ENCODE measurements at regions not wholly inside any gene's neighbourhood (a gene's known extent, or its start where the extent isn't known, plus 50 kb on each side); places are given as distances from the start of the nearest gene placed in this dataset.

DNA sequence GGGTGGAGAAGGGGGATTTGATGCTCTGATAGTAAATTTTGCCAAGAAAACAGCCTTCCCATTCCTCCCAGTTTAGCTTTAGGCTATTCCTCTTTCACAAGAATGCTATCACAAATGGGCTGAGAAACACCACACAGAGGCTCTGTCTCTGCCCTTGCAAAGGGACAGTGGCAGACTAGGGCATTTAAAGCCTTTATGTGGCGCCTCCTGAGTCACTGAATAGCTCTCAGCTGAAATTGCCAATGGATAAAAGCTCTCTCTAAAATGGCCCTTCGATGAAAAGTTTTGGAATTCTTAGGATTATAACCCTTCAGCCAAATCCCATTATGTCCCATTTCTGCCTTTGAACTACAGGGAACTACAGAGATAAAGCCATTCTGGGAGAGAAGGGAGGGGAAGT, 1000.4 kb downstream of the ADGRL2 start (continued):
- TF ChIP-seq, protein P1, sequence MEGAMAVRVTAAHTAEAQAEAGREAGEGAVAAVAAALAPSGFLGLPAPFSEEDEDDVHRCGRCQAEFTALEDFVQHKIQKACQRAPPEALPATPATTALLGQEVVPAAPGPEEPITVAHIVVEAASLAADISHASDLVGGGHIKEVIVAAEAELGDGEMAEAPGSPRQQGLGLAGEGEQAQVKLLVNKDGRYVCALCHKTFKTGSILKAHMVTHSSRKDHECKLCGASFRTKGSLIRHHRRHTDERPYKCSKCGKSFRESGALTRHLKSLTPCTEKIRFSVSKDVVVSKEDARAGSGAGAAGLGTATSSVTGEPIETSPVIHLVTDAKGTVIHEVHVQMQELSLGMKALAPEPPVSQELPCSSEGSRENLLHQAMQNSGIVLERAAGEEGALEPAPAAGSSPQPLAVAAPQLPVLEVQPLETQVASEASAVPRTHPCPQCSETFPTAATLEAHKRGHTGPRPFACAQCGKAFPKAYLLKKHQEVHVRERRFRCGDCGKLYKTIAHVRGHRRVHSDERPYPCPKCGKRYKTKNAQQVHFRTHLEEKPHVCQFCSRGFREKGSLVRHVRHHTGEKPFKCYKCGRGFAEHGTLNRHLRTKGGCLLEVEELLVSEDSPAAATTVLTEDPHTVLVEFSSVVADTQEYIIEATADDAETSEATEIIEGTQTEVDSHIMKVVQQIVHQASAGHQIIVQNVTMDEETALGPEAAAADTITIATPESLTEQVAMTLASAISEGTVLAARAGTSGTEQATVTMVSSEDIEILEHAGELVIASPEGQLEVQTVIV (IDR thresholded peaks at IDR 0.05; ENCODE audit: borderline replicate concordance, partially characterized antibody), result no peak
- no peak for TF ChIP-seq ESRRA (IDR thresholded peaks at IDR 0.05; ENCODE audit: low read length)
- TF ChIP-seq ATF7 (IDR thresholded peaks at IDR 0.05; ENCODE audit: low read depth), result no peak
- TF ChIP-seq USF1 (IDR thresholded peaks at IDR 0.05; ENCODE audit: borderline replicate concordance, extremely low read length, insufficient read depth, low read depth, low read length), result no peak
- TF ChIP-seq, protein P2, sequence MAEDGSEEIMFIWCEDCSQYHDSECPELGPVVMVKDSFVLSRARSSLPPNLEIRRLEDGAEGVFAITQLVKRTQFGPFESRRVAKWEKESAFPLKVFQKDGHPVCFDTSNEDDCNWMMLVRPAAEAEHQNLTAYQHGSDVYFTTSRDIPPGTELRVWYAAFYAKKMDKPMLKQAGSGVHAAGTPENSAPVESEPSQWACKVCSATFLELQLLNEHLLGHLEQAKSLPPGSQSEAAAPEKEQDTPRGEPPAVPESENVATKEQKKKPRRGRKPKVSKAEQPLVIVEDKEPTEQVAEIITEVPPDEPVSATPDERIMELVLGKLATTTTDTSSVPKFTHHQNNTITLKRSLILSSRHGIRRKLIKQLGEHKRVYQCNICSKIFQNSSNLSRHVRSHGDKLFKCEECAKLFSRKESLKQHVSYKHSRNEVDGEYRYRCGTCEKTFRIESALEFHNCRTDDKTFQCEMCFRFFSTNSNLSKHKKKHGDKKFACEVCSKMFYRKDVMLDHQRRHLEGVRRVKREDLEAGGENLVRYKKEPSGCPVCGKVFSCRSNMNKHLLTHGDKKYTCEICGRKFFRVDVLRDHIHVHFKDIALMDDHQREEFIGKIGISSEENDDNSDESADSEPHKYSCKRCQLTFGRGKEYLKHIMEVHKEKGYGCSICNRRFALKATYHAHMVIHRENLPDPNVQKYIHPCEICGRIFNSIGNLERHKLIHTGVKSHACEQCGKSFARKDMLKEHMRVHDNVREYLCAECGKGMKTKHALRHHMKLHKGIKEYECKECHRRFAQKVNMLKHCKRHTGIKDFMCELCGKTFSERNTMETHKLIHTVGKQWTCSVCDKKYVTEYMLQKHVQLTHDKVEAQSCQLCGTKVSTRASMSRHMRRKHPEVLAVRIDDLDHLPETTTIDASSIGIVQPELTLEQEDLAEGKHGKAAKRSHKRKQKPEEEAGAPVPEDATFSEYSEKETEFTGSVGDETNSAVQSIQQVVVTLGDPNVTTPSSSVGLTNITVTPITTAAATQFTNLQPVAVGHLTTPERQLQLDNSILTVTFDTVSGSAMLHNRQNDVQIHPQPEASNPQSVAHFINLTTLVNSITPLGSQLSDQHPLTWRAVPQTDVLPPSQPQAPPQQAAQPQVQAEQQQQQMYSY (CRISPR knock-in tag; IDR thresholded peaks at IDR 0.05), result no peak
- TF ChIP-seq CBX3 (IDR thresholded peaks at IDR 0.05; ENCODE audit: borderline replicate concordance, low read depth), result no peak
